ENCODE measurements at regions not wholly inside any gene's neighbourhood (a gene's known extent, or its start where the extent isn't known, plus 50 kb on each side); places are given as distances from the start of the nearest gene placed in this dataset.

DNA sequence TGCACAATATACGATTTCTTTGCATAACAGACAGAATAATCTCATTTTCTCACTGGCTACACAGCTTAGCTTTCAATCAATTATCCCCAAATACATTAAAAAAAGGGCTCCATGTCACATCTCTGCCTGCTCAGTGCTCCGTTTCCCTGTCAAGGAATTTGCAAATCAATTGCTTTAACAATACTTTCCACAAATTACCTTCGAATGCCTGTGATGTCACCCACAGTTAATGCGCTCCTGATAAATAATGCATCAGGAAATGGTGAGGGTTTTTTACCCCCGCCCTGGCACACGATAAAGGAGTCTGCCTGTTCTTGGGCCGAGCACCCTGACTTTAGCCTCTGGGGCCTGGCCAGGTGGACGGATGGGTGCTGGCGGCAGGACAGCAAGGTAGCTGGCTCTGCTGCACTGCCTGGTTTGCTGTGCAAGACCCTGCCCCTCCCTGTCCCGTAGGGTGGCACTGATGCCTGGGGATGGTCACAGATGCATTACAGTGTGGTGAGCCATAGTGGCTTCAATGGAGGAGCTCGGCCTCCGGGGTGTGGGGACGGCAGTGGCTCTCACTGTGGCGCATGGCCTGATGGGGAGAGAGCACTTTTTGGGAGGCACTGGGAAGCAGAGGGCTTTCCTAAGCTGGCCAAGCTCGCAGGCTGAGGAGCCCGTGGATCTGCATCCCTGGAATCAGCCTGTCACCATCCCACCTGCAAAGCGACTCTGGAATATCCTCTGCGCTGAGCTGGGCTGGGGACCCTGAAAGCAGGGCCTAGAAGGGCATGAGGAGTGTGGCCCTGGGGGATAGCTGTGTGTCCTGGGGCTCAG lies 88.3 kb upstream of the HS6ST1 start:
- TF ChIP-seq, protein P1, sequence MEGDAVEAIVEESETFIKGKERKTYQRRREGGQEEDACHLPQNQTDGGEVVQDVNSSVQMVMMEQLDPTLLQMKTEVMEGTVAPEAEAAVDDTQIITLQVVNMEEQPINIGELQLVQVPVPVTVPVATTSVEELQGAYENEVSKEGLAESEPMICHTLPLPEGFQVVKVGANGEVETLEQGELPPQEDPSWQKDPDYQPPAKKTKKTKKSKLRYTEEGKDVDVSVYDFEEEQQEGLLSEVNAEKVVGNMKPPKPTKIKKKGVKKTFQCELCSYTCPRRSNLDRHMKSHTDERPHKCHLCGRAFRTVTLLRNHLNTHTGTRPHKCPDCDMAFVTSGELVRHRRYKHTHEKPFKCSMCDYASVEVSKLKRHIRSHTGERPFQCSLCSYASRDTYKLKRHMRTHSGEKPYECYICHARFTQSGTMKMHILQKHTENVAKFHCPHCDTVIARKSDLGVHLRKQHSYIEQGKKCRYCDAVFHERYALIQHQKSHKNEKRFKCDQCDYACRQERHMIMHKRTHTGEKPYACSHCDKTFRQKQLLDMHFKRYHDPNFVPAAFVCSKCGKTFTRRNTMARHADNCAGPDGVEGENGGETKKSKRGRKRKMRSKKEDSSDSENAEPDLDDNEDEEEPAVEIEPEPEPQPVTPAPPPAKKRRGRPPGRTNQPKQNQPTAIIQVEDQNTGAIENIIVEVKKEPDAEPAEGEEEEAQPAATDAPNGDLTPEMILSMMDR (IDR thresholded peaks at IDR 0.05; ENCODE audit: low read depth, low read length, missing control alignments): no peak
- DNase-seq (ENCODE audit: extremely low read depth, low read depth): no peak
- no peak overlapping the region for H3K4me3 ChIP-seq (replicated peaks; ENCODE audit: low read depth, low read length)

DNA sequence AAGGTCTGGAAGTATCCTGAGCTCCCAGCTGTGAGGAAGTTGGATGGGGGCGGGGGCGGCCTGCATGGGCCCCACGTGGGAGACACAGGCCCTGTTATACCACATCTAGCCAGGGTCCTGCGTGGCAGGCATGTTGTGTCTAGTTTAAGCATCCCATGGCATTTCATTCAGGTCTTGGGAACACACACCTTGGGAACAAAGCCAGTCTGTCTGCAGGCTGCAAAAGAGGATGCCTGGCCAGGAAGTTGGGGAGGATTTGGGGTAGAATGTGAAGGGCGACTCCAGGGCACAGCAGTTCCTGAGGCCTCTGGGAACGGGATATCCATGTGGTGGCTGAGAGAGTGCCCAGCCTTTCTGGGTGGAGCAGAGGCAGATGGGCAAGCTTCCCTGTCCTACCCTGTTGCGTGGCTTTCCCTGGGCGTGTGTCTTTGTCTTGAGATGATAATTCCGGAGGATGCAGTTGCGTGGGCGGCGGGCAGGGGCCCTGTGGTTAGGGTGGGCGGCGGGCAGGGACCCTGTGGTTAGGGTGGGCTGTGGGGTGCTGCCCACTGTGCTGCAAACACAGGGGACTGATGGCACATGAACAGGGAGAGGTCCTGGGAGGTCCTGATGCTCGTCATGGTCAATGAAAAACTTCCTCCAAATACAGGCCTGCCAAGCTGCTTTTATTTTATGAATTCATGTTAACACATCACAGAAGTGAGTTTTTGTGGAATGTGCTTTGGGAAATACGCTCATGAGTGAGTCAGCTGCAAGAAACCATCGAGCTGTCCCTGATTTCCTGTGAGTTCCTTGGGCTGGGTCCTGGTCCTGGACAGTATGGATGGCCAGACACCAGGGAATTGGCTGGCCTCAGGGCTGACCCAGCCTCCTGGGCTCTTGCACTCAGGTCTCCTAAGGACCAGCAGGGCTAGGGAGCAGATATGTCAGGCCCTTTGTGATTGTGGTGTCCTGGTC lies 90.0 kb upstream of the HS6ST1 start:
- no peak for DNase-seq (ENCODE audit: extremely low read depth, low read depth)
- TF ChIP-seq, protein P1 (IDR thresholded peaks at IDR 0.05; ENCODE audit: low read depth, low read length, missing control alignments): no peak
- no peak overlapping the region for H3K4me3 ChIP-seq (replicated peaks; ENCODE audit: low read depth, low read length)

DNA sequence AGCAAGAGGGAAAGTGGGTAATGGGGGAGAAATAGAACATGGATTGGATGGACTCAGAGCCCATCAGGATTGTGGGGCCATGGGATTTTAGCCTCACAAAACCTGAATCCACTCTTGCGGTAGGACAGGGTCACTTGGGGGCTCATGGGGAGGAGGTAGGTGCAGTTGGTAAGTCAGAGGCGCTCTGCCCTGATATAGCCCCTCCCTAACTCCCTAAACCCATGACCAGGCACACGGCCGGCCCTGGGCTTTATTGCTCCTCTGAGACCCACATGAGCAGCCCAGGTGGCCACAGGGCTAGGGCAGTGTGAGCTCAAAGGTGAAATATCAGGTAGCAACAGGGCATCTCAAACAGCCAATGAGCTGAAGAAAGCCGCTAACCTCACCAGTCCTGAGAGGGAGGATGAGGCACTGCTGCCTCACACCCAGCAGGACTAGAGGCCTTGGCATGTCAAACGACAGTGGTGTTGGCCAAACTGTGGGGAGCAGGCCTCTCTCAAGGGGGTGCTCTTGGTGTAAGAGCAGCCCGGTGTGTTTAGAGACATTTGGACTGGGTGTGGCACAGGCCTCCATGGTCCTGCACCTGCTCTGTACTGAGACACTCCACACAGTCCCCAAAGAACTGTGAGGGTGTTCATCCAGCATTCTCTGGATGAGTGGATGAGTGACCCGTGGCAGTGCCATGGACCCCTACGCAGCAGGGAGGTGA lies 90.8 kb upstream of the HS6ST1 start:
- DNase-seq (ENCODE audit: extremely low read depth, low read depth): no peak
- TF ChIP-seq, protein P1 (IDR thresholded peaks at IDR 0.05; ENCODE audit: low read depth, low read length, missing control alignments): no peak
- no peak overlapping the region for H3K4me3 ChIP-seq (replicated peaks; ENCODE audit: low read depth, low read length)

DNA sequence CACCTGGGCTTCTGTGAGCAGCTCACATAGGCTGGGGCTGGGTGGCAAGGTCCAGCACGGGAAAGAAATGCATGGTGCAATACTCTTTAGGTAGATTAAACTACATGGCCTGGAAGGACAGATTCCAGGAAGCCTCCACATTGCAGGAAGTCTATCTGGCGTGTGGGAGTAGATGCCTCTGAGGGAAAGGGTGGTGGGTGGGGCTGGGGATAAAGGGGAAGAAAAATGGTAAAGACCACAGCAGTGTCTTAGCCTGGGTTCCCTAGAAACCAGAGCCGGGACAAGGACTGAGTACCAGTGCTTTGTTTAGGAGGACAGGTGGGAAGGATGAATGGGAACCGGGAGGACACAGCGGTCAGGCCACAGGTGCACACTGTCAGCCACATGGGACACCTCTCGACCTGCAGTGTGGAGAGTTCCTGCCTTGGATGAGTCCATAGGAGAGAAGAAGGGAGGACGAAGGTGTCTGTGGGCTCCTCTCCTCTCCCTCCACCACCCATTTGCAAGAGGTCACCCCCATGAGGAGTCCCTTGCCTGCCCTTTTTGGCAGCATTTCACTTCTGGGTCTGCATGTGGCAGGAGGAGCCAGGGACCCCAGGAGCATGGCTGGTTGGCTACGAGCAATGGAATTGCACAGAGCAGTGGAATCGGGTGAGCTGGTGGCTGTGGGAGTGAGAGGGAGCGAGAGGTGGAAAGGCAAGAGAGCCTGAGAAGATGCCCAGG lies 91.5 kb upstream of the HS6ST1 start:
- no peak for DNase-seq (ENCODE audit: extremely low read depth, low read depth)
- TF ChIP-seq, protein P1 (IDR thresholded peaks at IDR 0.05; ENCODE audit: low read depth, low read length, missing control alignments): no peak

DNA sequence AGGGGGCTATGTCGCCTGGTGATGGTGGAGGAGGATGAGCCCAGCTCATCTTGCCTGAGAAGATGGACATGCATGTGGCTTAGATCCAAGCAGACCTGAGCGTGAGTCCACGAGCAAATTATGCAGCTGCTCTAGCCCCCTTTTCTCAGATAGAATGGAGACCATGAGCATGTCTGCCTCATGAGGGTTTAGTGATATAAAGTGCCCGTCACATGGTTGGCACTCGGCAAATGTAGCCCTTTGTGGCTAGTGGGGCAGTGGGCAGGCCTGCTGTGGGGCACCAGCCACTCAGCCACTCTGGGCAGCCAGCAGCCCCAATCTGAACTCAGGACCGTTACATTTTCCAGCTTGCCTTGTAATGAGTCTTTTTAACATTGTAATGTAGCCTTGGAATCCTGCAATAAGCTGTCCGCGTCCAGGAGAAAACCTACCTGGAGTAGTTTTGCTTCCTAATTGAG lies 92.1 kb upstream of the HS6ST1 start:
- no peak for DNase-seq (ENCODE audit: extremely low read depth, low read depth)
- H3K4me3 ChIP-seq (replicated peaks; ENCODE audit: low read depth, low read length): no peak overlapping the region
- TF ChIP-seq, protein P1 (IDR thresholded peaks at IDR 0.05; ENCODE audit: low read depth, low read length, missing control alignments): no peak

More for the DNA sequence above, 91.5 kb upstream of the HS6ST1 start:
- H3K4me3 ChIP-seq (replicated peaks; ENCODE audit: low read depth, low read length): no peak overlapping the region

DNA sequence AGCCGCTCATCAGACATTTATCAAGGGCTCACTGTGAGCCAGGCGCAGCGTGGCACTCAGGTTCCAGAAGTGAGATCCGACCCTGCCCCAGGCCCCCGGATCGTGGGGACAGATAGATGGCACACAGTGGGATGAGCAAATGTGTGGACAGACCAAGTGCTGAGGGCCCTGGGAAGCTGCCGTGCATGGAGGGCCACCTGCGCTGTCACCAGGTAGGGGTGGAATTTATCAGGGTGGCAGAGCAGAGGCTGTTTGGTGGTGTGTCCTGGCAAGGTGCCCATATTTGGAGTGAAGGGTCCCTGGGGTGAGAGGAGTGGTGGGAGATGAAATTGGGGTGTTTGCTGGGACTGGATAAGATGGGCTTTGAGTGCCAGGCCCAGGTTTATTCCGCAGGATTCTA lies 92.8 kb upstream of the HS6ST1 start:
- TF ChIP-seq, protein P1 (IDR thresholded peaks at IDR 0.05; ENCODE audit: low read depth, low read length, missing control alignments): no peak
- no peak overlapping the region for H3K4me3 ChIP-seq (replicated peaks; ENCODE audit: low read depth, low read length)
- DNase-seq (ENCODE audit: extremely low read depth, low read depth): no peak
